Chondrocyte (in vitro differentiated cells): ENCODE measurements at regions not wholly inside any gene's neighbourhood (a gene's known extent, or its start where the extent isn't known, plus 50 kb on each side); places are given as distances from the start of the nearest gene placed in this dataset.
"Not testable (repeated sequence)": the region's sequence is repeated elsewhere in the genome, so short reads cannot be mapped to it uniquely, and the experiment has no call there.

Source experiments
- DNase-seq: peaks from one replicate; pipeline ENCODE4 v3.0.0; 2021; ENCODE audit warnings: mixed read lengths, low spot score
- H3K27ac Mint-ChIP-seq: one replicate; pipeline ENCODE4 v1.8.0; 2021; ENCODE audit warnings: mild to moderate bottlenecking, moderate library complexity, mixed read lengths; ENCODE audit not compliant: unreplicated experiment
- H3K27me3 Mint-ChIP-seq: 2 replicates; pipeline ENCODE4 v1.8.0; 2021; ENCODE audit warnings: low read depth, mixed read lengths
- H3K36me3 Mint-ChIP-seq: 2 replicates; pipeline ENCODE4 v1.8.0; 2021; ENCODE audit warnings: low read depth, mixed read lengths
- H3K4me1 Mint-ChIP-seq: 2 replicates; pipeline ENCODE4 v1.8.0; 2021; ENCODE audit warnings: low read depth, mild to moderate bottlenecking, mixed read lengths
- H3K4me3 Mint-ChIP-seq: one replicate; pipeline ENCODE4 v1.8.0; 2021; ENCODE audit warnings: mild to moderate bottlenecking, moderate library complexity, mixed read lengths; ENCODE audit not compliant: unreplicated experiment
- H3K9me3 Mint-ChIP-seq: 2 replicates; pipeline ENCODE4 v1.8.0; 2021; ENCODE audit warnings: low read depth, mixed read lengths
- TF ChIP-seq, protein P1 (sequence below): fragments of 200-600 bp; sonication (generic); IDR thresholded peaks from 2 replicates; pipeline ENCODE4 v1.5.0; 2021; ENCODE audit warnings: antibody characterized with exemption, mild to moderate bottlenecking, moderate library complexity

DNA sequence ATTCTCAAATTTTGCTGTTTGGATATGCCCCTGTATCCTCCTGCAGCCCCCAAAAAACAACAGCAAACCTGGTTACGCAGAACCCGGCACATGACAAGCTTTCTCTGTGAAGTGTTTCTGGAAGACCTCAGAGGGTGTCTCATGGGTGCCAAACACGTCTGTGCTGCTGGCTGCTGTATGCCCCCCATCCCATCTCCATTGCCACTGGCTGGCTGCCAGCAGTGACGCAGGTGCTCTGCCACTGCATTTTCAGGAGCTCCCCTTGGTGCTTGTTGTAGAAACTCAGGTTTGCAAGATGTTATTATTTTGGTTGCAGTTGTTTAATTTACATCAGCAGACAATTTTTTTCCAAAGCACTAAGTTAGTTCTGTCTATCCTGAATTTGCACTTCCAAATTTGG, 166.4 kb upstream of the FANCL start:
- no peak for DNase-seq
- no peaks in the 10 kb centered on the region for H3K9me3 Mint-ChIP-seq
- no peaks in the 10 kb centered on the region for H3K4me1 Mint-ChIP-seq
- H3K27ac Mint-ChIP-seq: no peak overlapping the region
- TF ChIP-seq, protein P1, sequence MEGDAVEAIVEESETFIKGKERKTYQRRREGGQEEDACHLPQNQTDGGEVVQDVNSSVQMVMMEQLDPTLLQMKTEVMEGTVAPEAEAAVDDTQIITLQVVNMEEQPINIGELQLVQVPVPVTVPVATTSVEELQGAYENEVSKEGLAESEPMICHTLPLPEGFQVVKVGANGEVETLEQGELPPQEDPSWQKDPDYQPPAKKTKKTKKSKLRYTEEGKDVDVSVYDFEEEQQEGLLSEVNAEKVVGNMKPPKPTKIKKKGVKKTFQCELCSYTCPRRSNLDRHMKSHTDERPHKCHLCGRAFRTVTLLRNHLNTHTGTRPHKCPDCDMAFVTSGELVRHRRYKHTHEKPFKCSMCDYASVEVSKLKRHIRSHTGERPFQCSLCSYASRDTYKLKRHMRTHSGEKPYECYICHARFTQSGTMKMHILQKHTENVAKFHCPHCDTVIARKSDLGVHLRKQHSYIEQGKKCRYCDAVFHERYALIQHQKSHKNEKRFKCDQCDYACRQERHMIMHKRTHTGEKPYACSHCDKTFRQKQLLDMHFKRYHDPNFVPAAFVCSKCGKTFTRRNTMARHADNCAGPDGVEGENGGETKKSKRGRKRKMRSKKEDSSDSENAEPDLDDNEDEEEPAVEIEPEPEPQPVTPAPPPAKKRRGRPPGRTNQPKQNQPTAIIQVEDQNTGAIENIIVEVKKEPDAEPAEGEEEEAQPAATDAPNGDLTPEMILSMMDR: no peak
- peaks cover 2% of the 10 kb centered on the region for H3K27me3 Mint-ChIP-seq
- no peak overlapping the region for H3K4me3 Mint-ChIP-seq
- no peaks in the 10 kb centered on the region for H3K36me3 Mint-ChIP-seq

DNA sequence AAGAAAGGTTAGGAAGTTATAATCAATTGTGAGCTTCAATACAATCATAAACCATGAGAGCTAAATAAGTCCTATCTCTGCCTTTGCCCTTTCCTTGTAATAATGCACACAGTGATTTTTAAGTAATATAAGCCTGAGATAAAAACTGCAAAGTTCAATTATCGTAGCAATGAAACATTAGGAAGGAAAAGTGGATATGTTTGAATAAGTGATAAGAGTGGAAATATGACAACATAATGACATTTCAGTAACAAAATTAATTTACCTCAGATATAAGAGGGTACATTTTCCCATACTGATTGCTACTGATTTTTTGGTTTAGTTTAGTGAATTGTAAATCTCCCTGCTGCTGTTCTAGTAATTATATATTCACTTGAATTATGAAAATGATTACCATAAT, 164.2 kb upstream of the FANCL start:
- Mint-ChIP-seq H3K36me3 (no peaks in the 10 kb centered on the region), H3K9me3 (no peaks in the 10 kb centered on the region), H3K4me1 (no peaks in the 10 kb centered on the region), H3K27ac (no peak overlapping the region), H3K27me3 (peaks cover 2% of the 10 kb centered on the region), H3K4me3 (no peak overlapping the region)
- no peak for DNase-seq
- TF ChIP-seq, protein P1: no peak

DNA sequence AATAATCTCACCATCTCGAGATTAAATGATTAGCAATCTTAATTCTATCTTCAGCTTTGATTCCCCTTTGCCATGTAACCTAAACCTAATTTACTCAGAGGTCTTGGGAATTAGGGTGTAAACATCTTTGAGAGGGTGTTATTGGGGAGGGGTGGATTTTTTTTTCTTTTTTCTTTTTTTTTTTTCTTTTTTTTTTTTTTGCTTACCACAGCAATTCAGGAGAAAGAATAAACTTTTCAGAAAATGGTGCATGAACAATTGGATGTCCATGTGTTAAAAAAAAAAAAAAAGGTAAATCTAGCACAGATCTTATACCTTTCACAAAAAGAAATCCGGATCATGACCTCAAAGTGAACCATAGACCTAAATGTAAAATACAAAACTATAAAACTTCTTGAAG, 160.8 kb upstream of the FANCL start:
- TF ChIP-seq, protein P1: no peak
- H3K27me3 Mint-ChIP-seq: peaks cover 2% of the 10 kb centered on the region
- no peak overlapping the region for H3K4me3 Mint-ChIP-seq
- H3K27ac Mint-ChIP-seq: no peak overlapping the region
- no peaks in the 10 kb centered on the region for H3K9me3 Mint-ChIP-seq
- no peak for DNase-seq
- no peaks in the 10 kb centered on the region for H3K36me3 Mint-ChIP-seq
- H3K4me1 Mint-ChIP-seq: no peaks in the 10 kb centered on the region

DNA sequence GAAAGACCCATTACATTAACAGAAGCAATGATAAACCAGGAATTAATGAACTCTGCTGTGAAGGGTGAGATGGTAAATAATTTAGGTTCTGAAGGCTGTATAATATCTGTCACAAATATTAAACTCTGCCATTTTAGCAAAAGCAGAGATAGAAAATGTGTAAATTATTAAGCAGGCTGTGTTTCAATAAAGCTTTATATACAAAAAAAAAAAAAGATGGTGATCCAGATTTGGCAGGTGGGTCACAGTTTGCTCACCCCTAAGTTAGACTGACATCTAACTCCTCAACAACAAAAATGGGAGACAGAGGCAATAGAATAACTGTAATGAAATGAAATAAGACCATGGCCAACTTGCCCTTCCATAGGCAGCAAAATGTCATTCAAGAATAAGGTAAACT, 157.3 kb upstream of the FANCL start:
- Mint-ChIP-seq H3K36me3 (peaks cover 1% of the 10 kb centered on the region), H3K27ac (no peak overlapping the region), H3K27me3 (peaks cover 6% of the 10 kb centered on the region), H3K4me3 (no peak overlapping the region), H3K4me1 (no peaks in the 10 kb centered on the region), H3K9me3 (no peaks in the 10 kb centered on the region)
- TF ChIP-seq, protein P1: no peak
- DNase-seq: no peak

DNA sequence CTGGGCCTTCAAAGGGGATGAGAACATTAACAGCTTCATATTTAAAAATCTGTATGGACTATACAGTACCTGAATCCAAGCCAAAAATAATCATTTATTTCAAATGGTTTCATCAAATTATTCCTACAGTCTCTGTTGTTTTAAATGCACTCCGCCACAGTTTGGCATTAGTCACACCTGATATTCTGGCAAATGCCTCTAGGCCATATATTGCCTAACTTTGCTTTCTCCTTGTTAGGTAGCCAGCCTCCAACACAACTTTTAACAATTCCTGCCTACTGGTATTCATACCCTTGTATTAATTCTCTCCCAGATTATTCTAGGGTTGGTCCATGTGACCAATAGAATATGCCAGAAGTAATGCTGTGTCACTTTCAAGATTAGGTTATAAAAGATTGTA, 146.6 kb upstream of the FANCL start:
- Mint-ChIP-seq H3K27me3 (no peaks in the 10 kb centered on the region), H3K9me3 (no peaks in the 10 kb centered on the region), H3K27ac (no peak overlapping the region), H3K4me1 (no peaks in the 10 kb centered on the region), H3K4me3 (no peak overlapping the region), H3K36me3 (no peaks in the 10 kb centered on the region)
- no peak for DNase-seq
- TF ChIP-seq, protein P1: no peak

DNA sequence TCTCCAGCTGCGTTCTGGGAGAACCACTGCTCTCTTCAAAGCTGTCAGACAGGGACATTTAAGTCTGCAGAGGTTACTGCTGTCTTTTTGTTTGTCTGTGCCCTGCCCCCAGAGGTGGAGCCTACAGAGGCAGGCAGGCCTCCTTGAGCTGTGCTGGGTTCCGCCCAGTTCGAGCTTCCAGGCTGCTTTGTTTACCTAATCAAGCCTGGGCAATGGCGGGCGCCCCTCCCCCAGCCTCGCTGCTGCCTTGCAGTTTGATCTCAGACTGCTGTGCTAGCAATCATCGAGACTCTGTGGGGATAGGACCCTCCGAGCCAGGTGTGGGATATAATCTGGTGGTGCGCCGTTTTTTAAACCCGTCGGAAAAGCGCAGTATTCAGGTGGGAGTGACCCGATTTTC, 145.8 kb upstream of the FANCL start:
- H3K27me3 Mint-ChIP-seq, H3K4me3 Mint-ChIP-seq, H3K27ac Mint-ChIP-seq, DNase-seq, H3K36me3 Mint-ChIP-seq, H3K9me3 Mint-ChIP-seq, H3K4me1 Mint-ChIP-seq: not testable (repeated sequence)
